Sigmoid colon (tissue), 3 donors: ENCODE measurements at regions not wholly inside any gene's neighbourhood (a gene's known extent, or its start where the extent isn't known, plus 50 kb on each side); places are given as distances from the start of the nearest gene placed in this dataset.

ENCODE experiments used
- POLR2A ChIP-seq, 2 donors: fragments of 450-650 bp; IDR thresholded peaks; one replicate each; pipeline ENCODE4 v1.6.1; 2016; ENCODE audit warnings: antibody characterized with exemption in 2 of 2, mild to moderate bottlenecking in 2 of 2, moderate library complexity in 2 of 2
- TF ChIP-seq, protein P1 (sequence below), 4 experiments: fragments of 450-650 bp in 3 of 4; fragments of 200-600 bp in 1 of 4; IDR thresholded peaks; one replicate each; pipeline ENCODE4 v1.5.1; 2016 to 2019; ENCODE audit warnings: antibody characterized with exemption in 4 of 4, mild to moderate bottlenecking in 3 of 4, moderate library complexity in 2 of 4

DNA sequence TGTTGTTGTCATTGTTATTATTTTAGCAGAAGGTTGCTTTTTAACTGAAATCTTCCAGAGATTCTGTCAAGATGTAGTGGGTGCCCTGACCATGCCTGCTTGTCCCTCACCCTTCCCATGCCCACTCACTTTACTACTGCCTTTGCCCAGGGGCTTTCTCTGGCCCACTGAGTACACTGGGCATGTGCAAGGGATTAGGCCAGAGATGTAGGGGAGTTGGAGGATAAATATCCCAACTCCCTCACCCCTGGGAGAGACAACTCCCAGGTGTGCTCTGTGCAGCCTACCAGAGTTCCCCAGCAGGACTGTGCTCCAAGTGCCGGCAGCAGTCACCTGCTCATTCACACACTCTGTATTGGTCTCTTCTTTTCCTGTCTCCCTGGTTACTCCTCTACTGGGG is 559.1 kb downstream of the MIAT start:
- TF ChIP-seq, protein P1, sequence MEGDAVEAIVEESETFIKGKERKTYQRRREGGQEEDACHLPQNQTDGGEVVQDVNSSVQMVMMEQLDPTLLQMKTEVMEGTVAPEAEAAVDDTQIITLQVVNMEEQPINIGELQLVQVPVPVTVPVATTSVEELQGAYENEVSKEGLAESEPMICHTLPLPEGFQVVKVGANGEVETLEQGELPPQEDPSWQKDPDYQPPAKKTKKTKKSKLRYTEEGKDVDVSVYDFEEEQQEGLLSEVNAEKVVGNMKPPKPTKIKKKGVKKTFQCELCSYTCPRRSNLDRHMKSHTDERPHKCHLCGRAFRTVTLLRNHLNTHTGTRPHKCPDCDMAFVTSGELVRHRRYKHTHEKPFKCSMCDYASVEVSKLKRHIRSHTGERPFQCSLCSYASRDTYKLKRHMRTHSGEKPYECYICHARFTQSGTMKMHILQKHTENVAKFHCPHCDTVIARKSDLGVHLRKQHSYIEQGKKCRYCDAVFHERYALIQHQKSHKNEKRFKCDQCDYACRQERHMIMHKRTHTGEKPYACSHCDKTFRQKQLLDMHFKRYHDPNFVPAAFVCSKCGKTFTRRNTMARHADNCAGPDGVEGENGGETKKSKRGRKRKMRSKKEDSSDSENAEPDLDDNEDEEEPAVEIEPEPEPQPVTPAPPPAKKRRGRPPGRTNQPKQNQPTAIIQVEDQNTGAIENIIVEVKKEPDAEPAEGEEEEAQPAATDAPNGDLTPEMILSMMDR (IDR thresholded peaks at IDR 0.05): no peak
- TF ChIP-seq POLR2A (IDR thresholded peaks at IDR 0.05): no peak
